Mesendoderm (in vitro differentiated cells): ENCODE measurements at regions not wholly inside any gene's neighbourhood (a gene's known extent, or its start where the extent isn't known, plus 50 kb on each side); places are given as distances from the start of the nearest gene placed in this dataset.
"Not testable (repeated sequence)": the region's sequence is repeated elsewhere in the genome, so short reads cannot be mapped to it uniquely, and the experiment has no call there.

Experiments
- DNase-seq: peaks from one replicate; pipeline ENCODE4 v3.0.0; 2013
- H2AK5ac ChIP-seq: 2 replicates; pipeline ENCODE4 v1.6.1; 2013; ENCODE audit warnings: low read length, inconsistent platforms
- H2BK120ac ChIP-seq: 2 replicates; pipeline ENCODE4 v1.6.1; 2013; ENCODE audit warnings: low read depth, mild to moderate bottlenecking, low read length, moderate library complexity, mixed read lengths
- H2BK15ac ChIP-seq: replicated peaks from 2 replicates; pipeline ENCODE4 v1.6.1; 2013; ENCODE audit warnings: low read depth, mild to moderate bottlenecking, moderate library complexity
- H2BK5ac ChIP-seq: 2 replicates; pipeline ENCODE4 v1.6.1; 2013; ENCODE audit warnings: low read length, inconsistent platforms
- H3K18ac ChIP-seq: 2 replicates; pipeline ENCODE4 v1.6.1; 2013; ENCODE audit warnings: mild to moderate bottlenecking, low read length, mixed read lengths
- H3K23ac ChIP-seq: one replicate; pipeline ENCODE4 v1.6.1; 2013; ENCODE audit warnings: low read length
- H3K27ac ChIP-seq: 2 replicates; pipeline ENCODE4 v1.5.1; 2013; ENCODE audit warnings: low read depth, mild to moderate bottlenecking, inconsistent platforms, low read length, moderate library complexity
- H3K27me3 ChIP-seq: 2 replicates; pipeline ENCODE4 v1.6.1; 2013; ENCODE audit warnings: low read length, control low read depth, mild to moderate bottlenecking, inconsistent platforms; ENCODE audit not compliant: insufficient read depth, poor library complexity
- H3K36me3 ChIP-seq: 2 replicates; pipeline ENCODE4 v1.6.1; 2013; ENCODE audit warnings: low read length, inconsistent platforms; ENCODE audit not compliant: control insufficient read depth, insufficient read depth
- H3K4ac ChIP-seq: one replicate; pipeline ENCODE4 v1.6.1; 2013; ENCODE audit warnings: low read depth, mild to moderate bottlenecking, low read length, moderate library complexity
- H3K4me1 ChIP-seq: 2 replicates; pipeline ENCODE4 v1.6.1; 2013; ENCODE audit warnings: low read depth, low read length, inconsistent platforms; ENCODE audit not compliant: control insufficient read depth
- H3K4me2 ChIP-seq: 2 replicates; pipeline ENCODE4 v1.6.1; 2013; ENCODE audit warnings: low read length
- H3K4me3 ChIP-seq: 2 replicates; pipeline ENCODE4 v1.5.1; 2013; ENCODE audit warnings: mild to moderate bottlenecking, low read length
- H3K56ac ChIP-seq: one replicate; pipeline ENCODE4 v1.6.1; 2013; ENCODE audit warnings: low read length
- H3K79me1 ChIP-seq: 2 replicates; pipeline ENCODE4 v1.6.1; 2013; ENCODE audit warnings: low read length, inconsistent platforms
- H3K79me2 ChIP-seq: 2 replicates; pipeline ENCODE4 v1.6.1; 2013; ENCODE audit warnings: mild to moderate bottlenecking, low read length; ENCODE audit not compliant: control insufficient read depth, insufficient read depth
- H3K9ac ChIP-seq: 2 replicates; pipeline ENCODE4 v1.6.1; 2013; ENCODE audit warnings: low read length, inconsistent platforms
- H4K5ac ChIP-seq: one replicate; pipeline ENCODE4 v1.6.1; 2013; ENCODE audit warnings: low read length
- H4K8ac ChIP-seq: one replicate; pipeline ENCODE4 v1.6.1; 2013; ENCODE audit warnings: low read depth, mild to moderate bottlenecking, control low read depth, low read length, moderate library complexity
- WGBS: extraction: QIAGEN DNeasy Blood & Tissue Kit; methylation state at CpG from one replicate; pipeline ENCODE4 v1.1.7; 2013; ENCODE audit warnings: low lambda C conversion rate, missing lambda C conversion rate; ENCODE audit not compliant: insufficient coverage; ENCODE audit errors: extremely low coverage; 5-methylcytosine and 5-hydroxymethylcytosine counted together

- not testable (repeated sequence) for H4K8ac ChIP-seq, H4K5ac ChIP-seq, H3K56ac ChIP-seq, H2BK120ac ChIP-seq, H3K4me2 ChIP-seq, H3K9ac ChIP-seq, H3K4ac ChIP-seq, H3K4me1 ChIP-seq, H2AK5ac ChIP-seq, H3K79me2 ChIP-seq, H2BK15ac ChIP-seq, H3K27me3 ChIP-seq, H2BK5ac ChIP-seq, H3K23ac ChIP-seq, H3K79me1 ChIP-seq, H3K18ac ChIP-seq, H3K4me3 ChIP-seq, H3K36me3 ChIP-seq, DNase-seq, H3K27ac ChIP-seq
- no CpG with 5 or more reads among the region's 1 CpG for WGBS
Observed at GRCh38 chr7:26424319-26424718, 132.7 kb downstream of the SNX10 start.

- no peak overlapping the region for H3K27ac ChIP-seq
- H3K23ac ChIP-seq, result no peak overlapping the region
- no peaks in the 10 kb centered on the region for H3K79me2 ChIP-seq
- no peak overlapping the region for H3K4me2 ChIP-seq
- no peaks in the 10 kb centered on the region for H3K36me3 ChIP-seq
- no peaks in the 10 kb centered on the region for H3K27me3 ChIP-seq
- H2BK120ac ChIP-seq, result no peak overlapping the region
- H3K9ac ChIP-seq, result no peak overlapping the region
- no peak overlapping the region for H3K56ac ChIP-seq
- no peak for DNase-seq
- no peak overlapping the region for H3K18ac ChIP-seq
- H3K4me1 ChIP-seq, result no peaks in the 10 kb centered on the region
- H2BK5ac ChIP-seq, result no peak overlapping the region
- no peak overlapping the region for H4K5ac ChIP-seq
- no peak overlapping the region for H4K8ac ChIP-seq
- H3K4ac ChIP-seq, result no peak overlapping the region
- WGBS, result no CpG with 5 or more reads among the region's 1 CpG
- no peak overlapping the region for H2BK15ac ChIP-seq
- H3K4me3 ChIP-seq, result no peak overlapping the region
- no peaks in the 10 kb centered on the region for H3K79me1 ChIP-seq
- no peak overlapping the region for H2AK5ac ChIP-seq
Observed at GRCh38 chr7:26425655-26426054, 134.0 kb downstream of the SNX10 start.

GRCh38 chr7:26426096-26426495 lies 134.4 kb downstream of the SNX10 start:
- no peak overlapping the region for H3K4me2 ChIP-seq
- WGBS, result no CpG with 5 or more reads among the region's 5 CpGs
- H4K5ac ChIP-seq, result no peak overlapping the region
- H3K4me3 ChIP-seq, result no peak overlapping the region
- H3K18ac ChIP-seq, result no peak overlapping the region
- DNase-seq, result no peak
- no peak overlapping the region for H2BK120ac ChIP-seq
- H4K8ac ChIP-seq, result no peak overlapping the region
- no peak overlapping the region for H3K4ac ChIP-seq
- H3K27me3 ChIP-seq, result no peaks in the 10 kb centered on the region
- no peak overlapping the region for H2BK5ac ChIP-seq
- H3K79me2 ChIP-seq, result no peaks in the 10 kb centered on the region
- H3K36me3 ChIP-seq, result no peaks in the 10 kb centered on the region
- no peak overlapping the region for H3K9ac ChIP-seq
- H3K23ac ChIP-seq, result no peak overlapping the region
- no peak overlapping the region for H3K27ac ChIP-seq
- H2BK15ac ChIP-seq, result no peak overlapping the region
- no peaks in the 10 kb centered on the region for H3K4me1 ChIP-seq
- no peaks in the 10 kb centered on the region for H3K79me1 ChIP-seq
- no peak overlapping the region for H3K56ac ChIP-seq
- H2AK5ac ChIP-seq, result no peak overlapping the region

GRCh38 chr7:26428571-26428970 lies 136.9 kb downstream of the SNX10 start:
- no peak overlapping the region for H2BK5ac ChIP-seq
- H3K27ac ChIP-seq, result no peak overlapping the region
- H3K4me3 ChIP-seq, result no peak overlapping the region
- H3K9ac ChIP-seq, result no peak overlapping the region
- H2AK5ac ChIP-seq, result no peak overlapping the region
- no peaks in the 10 kb centered on the region for H3K4me1 ChIP-seq
- DNase-seq, result no peak
- no peak overlapping the region for H4K5ac ChIP-seq
- no CpG with 5 or more reads among the region's 3 CpGs for WGBS
- no peak overlapping the region for H3K18ac ChIP-seq
- no peak overlapping the region for H3K56ac ChIP-seq
- H3K27me3 ChIP-seq, result no peaks in the 10 kb centered on the region
- H3K79me2 ChIP-seq, result no peaks in the 10 kb centered on the region
- no peak overlapping the region for H3K23ac ChIP-seq
- H2BK120ac ChIP-seq, result no peak overlapping the region
- no peaks in the 10 kb centered on the region for H3K36me3 ChIP-seq
- no peak overlapping the region for H3K4ac ChIP-seq
- no peak overlapping the region for H4K8ac ChIP-seq
- no peak overlapping the region for H2BK15ac ChIP-seq
- H3K79me1 ChIP-seq, result no peaks in the 10 kb centered on the region
- H3K4me2 ChIP-seq, result no peak overlapping the region

- no peak for DNase-seq
- Histone ChIP-seq H3K4me3 (no peak overlapping the region), H3K4ac (no peak overlapping the region), H3K4me1 (no peaks in the 10 kb centered on the region), H3K56ac (no peak overlapping the region), H2AK5ac (no peak overlapping the region), H3K9ac (no peak overlapping the region), H2BK5ac (no peak overlapping the region), H3K79me2 (no peaks in the 10 kb centered on the region), H4K8ac (no peak overlapping the region), H4K5ac (no peak overlapping the region), H3K79me1 (no peaks in the 10 kb centered on the region), H3K27me3 (no peaks in the 10 kb centered on the region), H2BK120ac (no peak overlapping the region), H2BK15ac (no peak overlapping the region), H3K18ac (no peak overlapping the region), H3K27ac (no peak overlapping the region), H3K4me2 (no peak overlapping the region), H3K36me3 (no peaks in the 10 kb centered on the region), H3K23ac (no peak overlapping the region)
- no CpG with 5 or more reads among the region's 5 CpGs for WGBS
Observed at GRCh38 chr7:26429168-26429567, 137.5 kb downstream of the SNX10 start.

GRCh38 chr7:26434974-26435373 lies 143.3 kb downstream of the SNX10 start:
- Histone ChIP-seq H2BK120ac (no peak overlapping the region), H3K27ac (no peak overlapping the region), H2BK5ac (no peak overlapping the region), H4K8ac (no peak overlapping the region), H3K23ac (no peak overlapping the region), H3K4me2 (no peak overlapping the region), H4K5ac (no peak overlapping the region), H3K79me1 (no peaks in the 10 kb centered on the region), H3K4me1 (no peaks in the 10 kb centered on the region), H3K27me3 (no peaks in the 10 kb centered on the region), H3K36me3 (no peaks in the 10 kb centered on the region), H3K79me2 (no peaks in the 10 kb centered on the region), H3K9ac (no peak overlapping the region), H3K4ac (no peak overlapping the region), H2AK5ac (no peak overlapping the region), H3K18ac (no peak overlapping the region), H3K56ac (no peak overlapping the region), H3K4me3 (no peak overlapping the region), H2BK15ac (no peak overlapping the region)
- no CpG with 5 or more reads among the region's 3 CpGs for WGBS
- DNase-seq, result no peak
